HepG2 (cell line): ENCODE measurements at regions not wholly inside any gene's neighbourhood (a gene's known extent, or its start where the extent isn't known, plus 50 kb on each side); places are given as distances from the start of the nearest gene placed in this dataset.

Experiments used
- ATAC-seq: fragments of 200-7000 bp; cut with Tn5 transposase; 3 replicates; pipeline ENCODE4 v1.9.1; 2020; ENCODE audit warnings: mild to moderate bottlenecking, moderate library complexity
- BruUV-seq: library from RNA; stranded (reverse); fragments of 400-500 nt; replicated peaks from 2 replicates; lab custom pipeline; 2021; lab: Mats Ljungman, UMichigan
- CTCF ChIA-PET: fragments of 300-600 bp; formaldehyde crosslinking; extraction: SDS; loops from one replicate; lab custom pipeline; 2021; ENCODE audit warnings: low total read pairs, inconsistent platforms, low intra/inter-chr PET ratio; lab: Yijun Ruan, JAX
- POLR2A ChIA-PET: fragments of 350-600 bp; sonication (Branson Sonifier 250); formaldehyde crosslinking; loops from one replicate; lab custom pipeline; 2020; ENCODE audit warnings: antibody characterized with exemption, inconsistent platforms; lab: Yijun Ruan, JAX
- DNase-seq: peaks from one replicate; pipeline ENCODE4 v3.0.0-alpha.2; 2015; ENCODE audit warnings: low spot score
- FAIRE-seq: peaks from 3 replicates; lab custom pipeline; 2011; peaks lifted over from hg19 to GRCh38; lab: Jason Lieb, UNC
- H2AFZ ChIP-seq: one replicate; pipeline ENCODE4 v1.6.1; 2011; ENCODE audit warnings: low read length, inconsistent platforms
- H3K27ac ChIP-seq: fragments of 300-600 bp; 3 replicates; pipeline ENCODE4 v1.8.0; 2011; ENCODE audit warnings: mixed run types, mild to moderate bottlenecking, mixed read lengths, low read length, inconsistent platforms; ENCODE audit not compliant: insufficient read depth; ENCODE audit errors: extremely low read length
- H3K27me3 ChIP-seq, 2 experiments: fragments of 200-600 bp in 1 of 2; 2 replicates in 1 of 2; 3 replicates in 1 of 2; pipeline versions ENCODE4 v1.6.0 to v1.8.0; 2011; ENCODE audit warnings: low read length in 2 of 2, mild to moderate bottlenecking in 2 of 2, moderate library complexity in 2 of 2, inconsistent platforms in 1 of 2; ENCODE audit not compliant: insufficient read depth in 2 of 2, control insufficient read depth in 1 of 2
- H3K36me3 ChIP-seq, 2 experiments: fragments of 200-600 bp in 1 of 2; replicated peaks in 1 of 2; 2 replicates in 1 of 2; 3 replicates in 1 of 2; pipeline versions ENCODE4 v1.5.1 to v1.8.0; 2011; ENCODE audit warnings: low read length in 2 of 2, inconsistent platforms in 1 of 2; ENCODE audit not compliant: insufficient read depth in 2 of 2, control insufficient read depth in 1 of 2
- H3K4me1 ChIP-seq: 2 replicates; pipeline ENCODE4 v1.5.1; 2012; ENCODE audit warnings: low read length, inconsistent platforms; ENCODE audit not compliant: insufficient read depth
- H3K4me2 ChIP-seq: 2 replicates; pipeline ENCODE4 v1.6.0; 2011; ENCODE audit warnings: low read depth, low read length, inconsistent platforms
- H3K4me3 ChIP-seq, 3 experiments: fragments of 200-600 bp in 1 of 3; sonication (generic), shearing (Covaris generic) in 1 of 3; replicated peaks in 1 of 3; 2 replicates each; pipeline ENCODE4 v1.5.1; 2011 to 2016; ENCODE audit warnings: low read length in 3 of 3, inconsistent platforms in 2 of 3, low read depth in 2 of 3, mild to moderate bottlenecking in 2 of 3, control low read depth in 1 of 3, mixed read lengths in 1 of 3; ENCODE audit not compliant: insufficient read depth in 1 of 3
- H3K79me2 ChIP-seq: one replicate; pipeline ENCODE4 v1.6.1; 2011; ENCODE audit warnings: low read length, inconsistent platforms; ENCODE audit not compliant: insufficient read depth
- H3K9ac ChIP-seq: 2 replicates; pipeline ENCODE4 v1.6.0; 2011; ENCODE audit warnings: mild to moderate bottlenecking, low read depth, low read length, inconsistent platforms; ENCODE audit not compliant: insufficient read depth
- H3K9me3 ChIP-seq: 2 replicates; pipeline ENCODE4 v1.5.1; 2012; ENCODE audit warnings: mild to moderate bottlenecking, low read length
- H4K20me1 ChIP-seq: 2 replicates; pipeline ENCODE4 v1.6.0; 2011; ENCODE audit warnings: inconsistent platforms, mild to moderate bottlenecking, low read length, moderate library complexity; ENCODE audit not compliant: insufficient read depth
- CBX1 ChIP-seq: IDR thresholded peaks from one replicate; pipeline ENCODE4 v1.6.1; 2016; ENCODE audit warnings: antibody characterized with exemption, low read depth
- CREM ChIP-seq, 2 experiments: sonication (generic) in 1 of 2; formaldehyde crosslinking in 1 of 2; IDR thresholded peaks; 2 replicates each; pipeline versions ENCODE4 v1.4.0 to v1.6.1; 2016 to 2020; ENCODE audit warnings: antibody characterized with exemption in 1 of 2, mild to moderate bottlenecking in 1 of 2, missing genetic modification reagents in 1 of 2
- DNMT3B ChIP-seq: conservative IDR thresholded peaks from 2 replicates; pipeline ENCODE4 v1.6.1; 2016; ENCODE audit warnings: missing biosample characterization, control low read depth
- FOSL2 ChIP-seq: sonication (generic); formaldehyde crosslinking; IDR thresholded peaks from 2 replicates; pipeline ENCODE4 v1.4.0; 2020; ENCODE audit warnings: missing genetic modification reagents
- GABPB1 ChIP-seq: IDR thresholded peaks from 2 replicates; pipeline ENCODE4 v1.6.1; 2016; ENCODE audit warnings: mild to moderate bottlenecking, missing genetic modification reagents, moderate library complexity, missing compliant biosample characterization
- HOXD1 ChIP-seq: sonication (generic); formaldehyde crosslinking; IDR thresholded peaks from 2 replicates; pipeline ENCODE4 v1.5.0; 2020; ENCODE audit warnings: missing genetic modification reagents
- MTA1 ChIP-seq: sonication (generic); formaldehyde crosslinking; IDR thresholded peaks from 2 replicates; pipeline ENCODE4 v1.4.0; 2020; ENCODE audit warnings: missing genetic modification reagents, mild to moderate bottlenecking, borderline replicate concordance
- REL ChIP-seq: sonication (generic); formaldehyde crosslinking; conservative IDR thresholded peaks from 2 replicates; pipeline ENCODE4 v1.8.0; 2022; ENCODE audit warnings: mild to moderate bottlenecking, missing genetic modification reagents, moderate library complexity
- SATB2 ChIP-seq: sonication (generic); formaldehyde crosslinking; IDR thresholded peaks from 2 replicates; pipeline ENCODE4 v1.5.0; 2020; ENCODE audit warnings: missing genetic modification reagents
- ZBTB20 ChIP-seq: sonication (generic); formaldehyde crosslinking; IDR thresholded peaks from 2 replicates; pipeline ENCODE4 v1.8.1; 2023; ENCODE audit warnings: missing genetic modification reagents, low read depth, mild to moderate bottlenecking, borderline replicate concordance
- ZNF468 ChIP-seq: sonication (generic); formaldehyde crosslinking; IDR thresholded peaks from 2 replicates; pipeline ENCODE4 v1.8.0; 2022; ENCODE audit warnings: mild to moderate bottlenecking, moderate library complexity, missing genetic modification reagents
- ZNF792 ChIP-seq: IDR thresholded peaks from 2 replicates; pipeline ENCODE4 v1.6.1; 2016
- WGBS: methylation state at CpG from one replicate; pipeline ENCODE4 v1.1.6; 2017; ENCODE audit warnings: low lambda C conversion rate; 5-methylcytosine and 5-hydroxymethylcytosine counted together
- in situ Hi-C: cut with HindIII; loops from 2 replicates; pipeline ENCODE4 v1.10.0; 2017; ENCODE audit warnings: low pct_unique_long_range_greater_than_20kb; ENCODE audit not compliant: extremely low pct_ligation_motif_present
- intact Hi-C: fragments of 100-400 bp; cut with micrococcal nuclease; formaldehyde crosslinking; loops from one replicate; pipeline ENCODE4 v1.10.0; 2022; ENCODE audit not compliant: unreplicated experiment
- TF ChIP-seq, protein P1 (sequence below): sonication (generic); formaldehyde crosslinking; IDR thresholded peaks from 2 replicates; pipeline ENCODE4 v1.4.0; 2020; ENCODE audit warnings: low read depth, mild to moderate bottlenecking, missing genetic modification reagents

DNA sequence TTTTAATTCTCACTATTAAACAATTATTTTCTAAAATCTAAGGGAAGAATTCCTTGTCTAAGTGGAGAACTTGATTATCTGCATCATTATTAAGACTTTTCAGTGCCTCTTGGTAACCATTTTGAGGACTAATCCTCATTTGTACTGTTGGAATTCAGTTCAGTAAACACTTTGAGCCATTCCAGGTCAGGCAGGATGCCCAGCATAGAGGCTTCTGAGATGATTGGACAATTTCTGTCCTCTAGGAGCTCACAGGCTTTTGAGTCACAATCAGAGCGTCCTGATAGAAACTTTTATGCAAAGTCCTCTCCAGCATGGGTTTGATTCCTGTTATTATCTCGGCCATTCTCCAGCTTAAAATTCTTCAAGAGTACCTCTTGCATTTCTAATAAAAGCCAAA lies 1304.6 kb downstream of the EPHA7 start:
- ChIA-PET CTCF (no interaction called here), POLR2A (no interaction called here)
- DNase-seq (no peak), ATAC-seq (no peak), FAIRE-seq (no peak)
- Histone ChIP-seq H3K79me2 (no peaks in the 10 kb centered on the region), H3K4me3 (no peak overlapping the region), H2AFZ (no peak overlapping the region), H3K27ac (no peak overlapping the region), H3K4me2 (no peak overlapping the region), H3K9me3 (no peaks in the 10 kb centered on the region), H3K9ac (no peak overlapping the region), H4K20me1 (no peaks in the 10 kb centered on the region), H3K36me3 (no peaks in the 10 kb centered on the region), H3K4me1 (no peaks in the 10 kb centered on the region), H3K27me3 (no peaks in the 10 kb centered on the region; a peak in 1 of 5 replicates)
- intact Hi-C loops = no loop called here
- no TSS peak for BruUV-seq
- in situ Hi-C loops = no loop called here
- 0% methylated on average over 2 of the region's 2 CpGs for WGBS
- TF ChIP-seq ZBTB20 (CRISPR knock-in tag) (no peak), DNMT3B (CRISPR knock-in tag) (no peak), SATB2 (CRISPR knock-in tag) (no peak), REL (no peak), GABPB1 (CRISPR knock-in tag) (no peak), MTA1 (CRISPR knock-in tag) (no peak), ZNF468 (CRISPR knock-in tag) (no peak), CBX1 (no peak), CREM (IDR thresholded peaks at IDR 0.05) (no peak), CREM (CRISPR knock-in tag; IDR thresholded peaks at IDR 0.05) (no peak), ZNF792 (CRISPR knock-in tag) (no peak), HOXD1 (CRISPR knock-in tag) (no peak), FOSL2 (no peak)
- TF ChIP-seq, protein P1, sequence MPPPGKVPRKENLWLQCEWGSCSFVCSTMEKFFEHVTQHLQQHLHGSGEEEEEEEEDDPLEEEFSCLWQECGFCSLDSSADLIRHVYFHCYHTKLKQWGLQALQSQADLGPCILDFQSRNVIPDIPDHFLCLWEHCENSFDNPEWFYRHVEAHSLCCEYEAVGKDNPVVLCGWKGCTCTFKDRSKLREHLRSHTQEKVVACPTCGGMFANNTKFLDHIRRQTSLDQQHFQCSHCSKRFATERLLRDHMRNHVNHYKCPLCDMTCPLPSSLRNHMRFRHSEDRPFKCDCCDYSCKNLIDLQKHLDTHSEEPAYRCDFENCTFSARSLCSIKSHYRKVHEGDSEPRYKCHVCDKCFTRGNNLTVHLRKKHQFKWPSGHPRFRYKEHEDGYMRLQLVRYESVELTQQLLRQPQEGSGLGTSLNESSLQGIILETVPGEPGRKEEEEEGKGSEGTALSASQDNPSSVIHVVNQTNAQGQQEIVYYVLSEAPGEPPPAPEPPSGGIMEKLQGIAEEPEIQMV = no peak
